Astrocyte (in vitro differentiated cells and primary cell): ENCODE measurements at regions not wholly inside any gene's neighbourhood (a gene's known extent, or its start where the extent isn't known, plus 50 kb on each side); places are given as distances from the start of the nearest gene placed in this dataset.

ENCODE experiments used
- CTCF ChIP-seq: IDR thresholded peaks from 2 replicates; pipeline ENCODE4 v1.5.1; 2011; ENCODE audit warnings: low read depth, mild to moderate bottlenecking, inconsistent platforms, low read length, moderate library complexity; ENCODE audit not compliant: insufficient read depth
- EZH2 ChIP-seq: IDR thresholded peaks from 2 replicates; pipeline ENCODE4 v1.6.1; 2012; ENCODE audit warnings: mild to moderate bottlenecking, low read length, inconsistent platforms; ENCODE audit not compliant: insufficient read depth

GRCh38 chr5:118651002-118651401 lies 337.3 kb downstream of the DTWD2 start:
- no peak for TF ChIP-seq CTCF
- no peak for TF ChIP-seq EZH2
